Neural cell (in vitro differentiated cells): ENCODE measurements at regions not wholly inside any gene's neighbourhood (a gene's known extent, or its start where the extent isn't known, plus 50 kb on each side); places are given as distances from the start of the nearest gene placed in this dataset.

Experiments used
- H2AFZ ChIP-seq: fragments of 200-600, 300-800 bp; sonication (generic), shearing (Covaris generic); 2 replicates; pipeline ENCODE4 v1.6.0; 2014; ENCODE audit warnings: low read depth, mild to moderate bottlenecking, antibody characterized with exemption, low read length, moderate library complexity
- H3F3A ChIP-seq: fragments of 200-600 bp; shearing (Covaris generic); 2 replicates; pipeline ENCODE4 v1.6.1; 2016; ENCODE audit warnings: mild to moderate bottlenecking, moderate library complexity, mixed read lengths, antibody characterized with exemption, low read length; ENCODE audit not compliant: insufficient read depth, poor library complexity, severe bottlenecking
- H3K27ac ChIP-seq: fragments of 200-600, 300-800 bp; sonication (generic), shearing (Covaris generic); 2 replicates; pipeline ENCODE4 v1.5.1; 2014; ENCODE audit warnings: mild to moderate bottlenecking, low read length, moderate library complexity
- H3K27me3 ChIP-seq: fragments of 300-800, 200-600 bp; sonication (generic), shearing (Covaris generic); 2 replicates; pipeline ENCODE4 v1.6.0; 2014; ENCODE audit warnings: mild to moderate bottlenecking, low read depth, low read length, moderate library complexity; ENCODE audit not compliant: insufficient read depth
- H3K36me3 ChIP-seq: fragments of 300-800, 200-600 bp; sonication (generic), shearing (Covaris generic); 2 replicates; pipeline ENCODE4 v1.5.1; 2014; ENCODE audit warnings: mild to moderate bottlenecking, antibody characterized with exemption, low read length, moderate library complexity; ENCODE audit not compliant: insufficient read depth
- H3K4me2 ChIP-seq: fragments of 300-800, 200-600 bp; sonication (generic), shearing (Covaris generic); 2 replicates; pipeline ENCODE4 v1.6.0; 2014; ENCODE audit warnings: mild to moderate bottlenecking, low read length
- H3K4me3 ChIP-seq: fragments of 300-800, 200-600 bp; sonication (generic), shearing (Covaris generic); 2 replicates; pipeline ENCODE4 v1.5.1; 2014; ENCODE audit warnings: mild to moderate bottlenecking, low read length, moderate library complexity
- H3K79me2 ChIP-seq: fragments of 200-600 bp; shearing (Covaris generic); replicated peaks from 2 replicates; pipeline ENCODE4 v1.6.0; 2014; ENCODE audit warnings: mild to moderate bottlenecking, low read length, moderate library complexity; ENCODE audit not compliant: insufficient read depth
- H3K9ac ChIP-seq: fragments of 300-800, 200-600 bp; sonication (generic), shearing (Covaris generic); 2 replicates; pipeline ENCODE4 v1.6.1; 2016; ENCODE audit warnings: mild to moderate bottlenecking, low read length, mixed read lengths
- H3K9me2 ChIP-seq: fragments of 200-600 bp; shearing (Covaris generic); 2 replicates; pipeline ENCODE4 v1.6.1; 2016; ENCODE audit warnings: mild to moderate bottlenecking, low read length, mixed read lengths; ENCODE audit not compliant: insufficient read depth
- H3K9me3 ChIP-seq: fragments of 200-600, 300-800 bp; sonication (generic), shearing (Covaris generic); 2 replicates; pipeline ENCODE4 v1.6.1; 2016; ENCODE audit warnings: mild to moderate bottlenecking, mixed run types, low read length, moderate library complexity, mixed read lengths
- H4K20me1 ChIP-seq: fragments of 200-600 bp; shearing (Covaris generic); 2 replicates; pipeline ENCODE4 v1.6.1; 2016; ENCODE audit warnings: mild to moderate bottlenecking, mixed run types; ENCODE audit not compliant: insufficient read depth
- CTCF ChIP-seq: fragments of 450-650 bp; IDR thresholded peaks from 2 replicates; pipeline ENCODE4 v1.5.1; 2014; ENCODE audit warnings: antibody characterized with exemption, mild to moderate bottlenecking, moderate library complexity; ENCODE audit not compliant: poor library complexity, severe bottlenecking
- EP300 ChIP-seq: fragments of 450-650 bp; conservative IDR thresholded peaks from 2 replicates; pipeline ENCODE4 v1.6.1; 2014; ENCODE audit warnings: antibody characterized with exemption, mild to moderate bottlenecking, moderate library complexity; ENCODE audit not compliant: poor library complexity, severe bottlenecking
- EZH2 ChIP-seq: fragments of 200-600, 300-800 bp; shearing (Covaris generic), sonication (generic); IDR thresholded peaks from 2 replicates; pipeline ENCODE4 v1.6.1; 2014; ENCODE audit warnings: antibody characterized with exemption, low read length, borderline replicate concordance, mild to moderate bottlenecking; ENCODE audit not compliant: insufficient read depth, poor library complexity, severe bottlenecking
- MXI1 ChIP-seq: fragments of 450-650 bp; conservative IDR thresholded peaks from 2 replicates; pipeline ENCODE4 v1.6.1; 2014; ENCODE audit warnings: antibody characterized with exemption, mild to moderate bottlenecking; ENCODE audit not compliant: poor library complexity, severe bottlenecking
- POLR2AphosphoS5 ChIP-seq: IDR thresholded peaks from 2 replicates; pipeline ENCODE4 v1.6.1; 2012
- RAD21 ChIP-seq: fragments of 450-650 bp; conservative IDR thresholded peaks from 2 replicates; pipeline ENCODE4 v1.6.1; 2014; ENCODE audit warnings: antibody characterized with exemption, mild to moderate bottlenecking, moderate library complexity
- SMC3 ChIP-seq: fragments of 450-650 bp; conservative IDR thresholded peaks from 2 replicates; pipeline ENCODE4 v1.6.1; 2014; ENCODE audit warnings: antibody characterized with exemption, mild to moderate bottlenecking, moderate library complexity; ENCODE audit not compliant: poor library complexity
- TAF1 ChIP-seq: IDR thresholded peaks from 2 replicates; pipeline ENCODE4 v1.6.1; 2012; ENCODE audit warnings: low read depth
- TF ChIP-seq, protein P1 (sequence below): IDR thresholded peaks from 2 replicates; pipeline ENCODE4 v1.6.1; 2012; ENCODE audit warnings: borderline replicate concordance

GRCh38 chr6:113464536-113464935 lies 392.6 kb upstream of the MARCKS start:
- no peaks in the 10 kb centered on the region for H3K9me3 ChIP-seq
- H3K9ac ChIP-seq, result no peak overlapping the region
- H3K9me2 ChIP-seq, result no peaks in the 10 kb centered on the region
- no peaks in the 10 kb centered on the region for H4K20me1 ChIP-seq
- H3K79me2 ChIP-seq, result no peaks in the 10 kb centered on the region
- no peak overlapping the region for H3K4me3 ChIP-seq
- H2AFZ ChIP-seq, result no peak overlapping the region
- no peaks in the 10 kb centered on the region for H3K36me3 ChIP-seq
- no peaks in the 10 kb centered on the region for H3K27me3 ChIP-seq
- H3K27ac ChIP-seq, result no peak overlapping the region
- H3K4me2 ChIP-seq, result no peak overlapping the region
- H3F3A ChIP-seq, result no peaks in the 10 kb centered on the region
- TF ChIP-seq EP300 (no peak), CTCF (no peak), EZH2 (no peak), POLR2AphosphoS5 (no peak), TAF1 (no peak)

GRCh38 chr6:113464960-113465359 lies 392.2 kb upstream of the MARCKS start:
- H3K9me3 ChIP-seq, result no peaks in the 10 kb centered on the region

More at GRCh38 chr6:113464960-113465359, 392.2 kb upstream of the MARCKS start:
- Histone ChIP-seq H3K27me3 (no peaks in the 10 kb centered on the region), H3K36me3 (no peaks in the 10 kb centered on the region), H3K9ac (no peak overlapping the region), H3K4me3 (no peak overlapping the region), H3K27ac (no peak overlapping the region), H2AFZ (no peak overlapping the region), H3F3A (no peaks in the 10 kb centered on the region), H4K20me1 (no peaks in the 10 kb centered on the region), H3K79me2 (no peaks in the 10 kb centered on the region), H3K9me2 (no peaks in the 10 kb centered on the region), H3K4me2 (no peak overlapping the region)
- TF ChIP-seq SMC3, result no peak
- TF ChIP-seq, protein P1, sequence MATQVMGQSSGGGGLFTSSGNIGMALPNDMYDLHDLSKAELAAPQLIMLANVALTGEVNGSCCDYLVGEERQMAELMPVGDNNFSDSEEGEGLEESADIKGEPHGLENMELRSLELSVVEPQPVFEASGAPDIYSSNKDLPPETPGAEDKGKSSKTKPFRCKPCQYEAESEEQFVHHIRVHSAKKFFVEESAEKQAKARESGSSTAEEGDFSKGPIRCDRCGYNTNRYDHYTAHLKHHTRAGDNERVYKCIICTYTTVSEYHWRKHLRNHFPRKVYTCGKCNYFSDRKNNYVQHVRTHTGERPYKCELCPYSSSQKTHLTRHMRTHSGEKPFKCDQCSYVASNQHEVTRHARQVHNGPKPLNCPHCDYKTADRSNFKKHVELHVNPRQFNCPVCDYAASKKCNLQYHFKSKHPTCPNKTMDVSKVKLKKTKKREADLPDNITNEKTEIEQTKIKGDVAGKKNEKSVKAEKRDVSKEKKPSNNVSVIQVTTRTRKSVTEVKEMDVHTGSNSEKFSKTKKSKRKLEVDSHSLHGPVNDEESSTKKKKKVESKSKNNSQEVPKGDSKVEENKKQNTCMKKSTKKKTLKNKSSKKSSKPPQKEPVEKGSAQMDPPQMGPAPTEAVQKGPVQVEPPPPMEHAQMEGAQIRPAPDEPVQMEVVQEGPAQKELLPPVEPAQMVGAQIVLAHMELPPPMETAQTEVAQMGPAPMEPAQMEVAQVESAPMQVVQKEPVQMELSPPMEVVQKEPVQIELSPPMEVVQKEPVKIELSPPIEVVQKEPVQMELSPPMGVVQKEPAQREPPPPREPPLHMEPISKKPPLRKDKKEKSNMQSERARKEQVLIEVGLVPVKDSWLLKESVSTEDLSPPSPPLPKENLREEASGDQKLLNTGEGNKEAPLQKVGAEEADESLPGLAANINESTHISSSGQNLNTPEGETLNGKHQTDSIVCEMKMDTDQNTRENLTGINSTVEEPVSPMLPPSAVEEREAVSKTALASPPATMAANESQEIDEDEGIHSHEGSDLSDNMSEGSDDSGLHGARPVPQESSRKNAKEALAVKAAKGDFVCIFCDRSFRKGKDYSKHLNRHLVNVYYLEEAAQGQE, result no peak
- no peak for TF ChIP-seq CTCF
- no peak for TF ChIP-seq POLR2AphosphoS5
- no peak for TF ChIP-seq TAF1
- TF ChIP-seq MXI1, result no peak
- TF ChIP-seq EZH2, result no peak
- no peak for TF ChIP-seq EP300
- no peak for TF ChIP-seq RAD21
